Ureter (tissue), 1 donor: ENCODE measurements at regions not wholly inside any gene's neighbourhood (a gene's known extent, or its start where the extent isn't known, plus 50 kb on each side); places are given as distances from the start of the nearest gene placed in this dataset.
"Not testable (repeated sequence)": the region's sequence is repeated elsewhere in the genome, so short reads cannot be mapped to it uniquely, and the experiment has no call there.

Experiments used
- DNase-seq: peaks from one replicate; pipeline ENCODE4 v3.0.0-alpha.2; 2020; ENCODE audit warnings: low spot score
- donor health status: DM: yes; HTN: yes; CAD: no.

GRCh38 chr3:125916376-125916978 lies 52.5 kb upstream of the ROPN1B start:
- DNase-seq: no peak

DNA sequence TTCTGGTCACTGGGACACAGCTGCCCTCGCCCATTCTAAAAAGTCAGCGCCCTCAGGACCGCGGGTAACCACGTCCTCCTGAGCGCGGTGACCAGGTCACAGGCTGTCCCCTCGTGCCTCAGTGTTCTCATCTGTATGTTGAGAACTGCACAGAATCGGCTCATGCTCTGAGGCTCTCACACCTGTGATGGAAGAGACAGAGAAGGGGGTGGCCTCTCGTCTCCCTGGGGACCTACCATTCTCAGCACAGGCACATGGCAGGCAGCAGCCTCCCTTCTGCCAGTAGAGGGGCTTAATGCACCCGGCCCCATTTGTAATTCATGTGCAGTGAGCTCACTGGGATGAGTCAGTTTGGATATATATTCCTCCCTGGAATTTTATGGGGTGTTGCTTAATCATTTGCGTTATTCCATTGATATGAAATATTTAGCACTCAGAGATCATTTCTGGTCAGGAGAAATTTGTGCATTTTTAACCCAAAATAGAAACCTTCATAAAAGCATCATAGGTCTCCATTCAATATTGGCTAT lies 51.9 kb upstream of the ROPN1B start:
- DNase-seq: not testable (repeated sequence)

- not testable (repeated sequence) for DNase-seq
These were observed 51.0 kb upstream of the ROPN1B start for GRCh38 chr3:125918024-125918423.

GRCh38 chr3:125918451-125918850 lies 50.5 kb upstream of the ROPN1B start:
- not testable (repeated sequence) for DNase-seq

DNA sequence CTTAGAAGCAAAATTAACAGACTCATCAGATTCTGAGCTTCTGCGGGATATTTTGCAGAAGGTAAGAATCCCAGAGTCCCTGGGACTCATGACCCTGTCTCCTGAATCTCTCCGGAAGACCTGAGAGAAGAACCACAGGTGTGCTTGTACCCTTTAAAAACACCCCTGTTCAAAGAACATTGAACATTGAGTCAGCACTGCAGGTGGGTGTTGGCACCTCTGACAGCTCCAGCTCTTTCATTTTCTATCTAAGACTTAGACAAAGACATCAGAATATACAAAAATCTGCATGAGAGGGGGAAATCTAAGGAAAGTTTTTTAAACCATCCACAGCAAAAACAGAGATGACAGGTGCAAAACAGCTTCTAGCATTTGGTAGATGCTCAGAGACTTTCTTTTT lies 50.1 kb upstream of the ROPN1B start:
- not testable (repeated sequence) for DNase-seq
